OCI-LY1 (cell line): ENCODE measurements at regions not wholly inside any gene's neighbourhood (a gene's known extent, or its start where the extent isn't known, plus 50 kb on each side); places are given as distances from the start of the nearest gene placed in this dataset.

Experiments used
- H2AFZ ChIP-seq: fragments of 200-600 bp; sonication (generic), shearing (Covaris generic); 2 replicates; pipeline ENCODE4 v1.6.0; 2014; ENCODE audit warnings: antibody characterized with exemption, mild to moderate bottlenecking, low read length
- H3F3A ChIP-seq: fragments of 200-600 bp; sonication (generic), shearing (Covaris generic); 2 replicates; pipeline ENCODE4 v1.6.0; 2014; ENCODE audit warnings: mild to moderate bottlenecking, antibody characterized with exemption, low read length, moderate library complexity; ENCODE audit not compliant: insufficient read depth
- H3K27ac ChIP-seq: fragments of 200-600 bp; sonication (generic); 2 replicates; pipeline ENCODE4 v1.5.1; 2014; ENCODE audit warnings: low read length, mixed run types, mild to moderate bottlenecking, low read depth; ENCODE audit not compliant: poor library complexity, severe bottlenecking
- H3K27me3 ChIP-seq: fragments of 200-600 bp; sonication (generic); 2 replicates; pipeline ENCODE4 v1.6.0; 2014; ENCODE audit warnings: antibody characterized with exemption, mild to moderate bottlenecking, low read length, moderate library complexity; ENCODE audit not compliant: insufficient read depth
- H3K36me3 ChIP-seq: fragments of 200-600 bp; sonication (generic); 2 replicates; pipeline ENCODE4 v1.6.1; 2014; ENCODE audit warnings: mild to moderate bottlenecking, antibody characterized with exemption, low read length, moderate library complexity, mixed read lengths; ENCODE audit not compliant: insufficient read depth
- H3K4me1 ChIP-seq: fragments of 200-600 bp; sonication (generic); 2 replicates; pipeline ENCODE4 v1.5.1; 2014; ENCODE audit warnings: mild to moderate bottlenecking, low read length, moderate library complexity; ENCODE audit not compliant: insufficient read depth, severe bottlenecking
- H3K4me2 ChIP-seq: fragments of 200-600 bp; sonication (generic), shearing (Covaris generic); 2 replicates; pipeline ENCODE4 v1.6.1; 2014; ENCODE audit warnings: low read length
- H3K4me3 ChIP-seq: fragments of 200-600 bp; sonication (generic); 2 replicates; pipeline ENCODE4 v1.5.1; 2014; ENCODE audit warnings: low read length, low read depth, mild to moderate bottlenecking, mixed read lengths; ENCODE audit not compliant: poor library complexity, severe bottlenecking
- H3K79me2 ChIP-seq: fragments of 200-600 bp; shearing (Covaris generic); 2 replicates; pipeline ENCODE4 v1.6.1; 2016; ENCODE audit warnings: mixed run types, low read length, mixed read lengths; ENCODE audit not compliant: insufficient read depth
- H3K9ac ChIP-seq: fragments of 200-600 bp; sonication (generic), shearing (Covaris generic); 2 replicates; pipeline ENCODE4 v1.6.1; 2014; ENCODE audit warnings: mild to moderate bottlenecking, low read length, mixed read lengths
- H3K9me2 ChIP-seq: fragments of 200-600 bp; sonication (generic), shearing (Covaris generic); 2 replicates; pipeline ENCODE4 v1.6.1; 2014; ENCODE audit warnings: low read depth, mild to moderate bottlenecking, low read length, mixed read lengths
- H3K9me3 ChIP-seq: fragments of 200-600 bp; shearing (Covaris generic); 2 replicates; pipeline ENCODE4 v1.6.1; 2014; ENCODE audit warnings: low read length, mixed read lengths
- H4K20me1 ChIP-seq: fragments of 200-600 bp; sonication (generic), shearing (Covaris generic); 2 replicates; pipeline ENCODE4 v1.6.0; 2016; ENCODE audit warnings: mild to moderate bottlenecking, low read length; ENCODE audit not compliant: insufficient read depth
- EZH2 ChIP-seq: fragments of 200-600 bp; sonication (generic), shearing (Covaris generic); IDR thresholded peaks from 2 replicates; pipeline ENCODE4 v1.8.0; 2017; ENCODE audit warnings: borderline replicate concordance, mixed run types, mild to moderate bottlenecking, antibody characterized with exemption, low read length, moderate library complexity, mixed read lengths
- TF ChIP-seq, protein P1 (sequence below): fragments of 200-600 bp; sonication (generic), shearing (Covaris generic); IDR thresholded peaks from 2 replicates; pipeline ENCODE4 v1.5.1; 2017; ENCODE audit warnings: mild to moderate bottlenecking, antibody characterized with exemption, low read length, moderate library complexity, mixed read lengths

DNA sequence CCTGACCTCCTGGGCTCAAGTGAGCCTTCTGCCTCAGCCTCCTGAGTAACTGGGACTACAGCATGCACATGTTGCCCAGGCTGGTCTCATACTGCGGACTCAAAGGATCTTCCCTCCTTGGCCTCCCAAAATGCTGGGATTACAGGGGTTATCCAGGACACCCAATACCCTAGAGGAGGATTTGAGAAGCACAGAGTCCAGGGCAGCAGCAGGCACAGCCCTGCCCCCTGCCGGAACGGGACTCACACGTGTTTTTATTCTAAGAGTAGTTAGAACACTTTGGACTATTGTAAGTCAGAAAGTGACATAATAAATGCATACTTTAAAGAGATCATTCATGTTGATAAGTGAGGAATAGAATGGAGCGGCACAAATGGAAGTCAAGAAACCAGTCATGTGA lies 80.2 kb downstream of the C6orf118 start:
- H3K79me2 ChIP-seq, result no peaks in the 10 kb centered on the region
- H3K4me2 ChIP-seq, result no peak overlapping the region
- H3K4me1 ChIP-seq, result no peaks in the 10 kb centered on the region
- H3K9ac ChIP-seq, result no peak overlapping the region
- no peaks in the 10 kb centered on the region for H4K20me1 ChIP-seq
- no peak overlapping the region for H3K27ac ChIP-seq
- no peak overlapping the region for H3K4me3 ChIP-seq
- no peaks in the 10 kb centered on the region for H3K36me3 ChIP-seq
- H3K27me3 ChIP-seq, result no peaks in the 10 kb centered on the region
- H3K9me3 ChIP-seq, result no peaks in the 10 kb centered on the region
- H3F3A ChIP-seq, result no peaks in the 10 kb centered on the region
- H3K9me2 ChIP-seq, result no peaks in the 10 kb centered on the region
- no peak for TF ChIP-seq EZH2
- TF ChIP-seq, protein P1, sequence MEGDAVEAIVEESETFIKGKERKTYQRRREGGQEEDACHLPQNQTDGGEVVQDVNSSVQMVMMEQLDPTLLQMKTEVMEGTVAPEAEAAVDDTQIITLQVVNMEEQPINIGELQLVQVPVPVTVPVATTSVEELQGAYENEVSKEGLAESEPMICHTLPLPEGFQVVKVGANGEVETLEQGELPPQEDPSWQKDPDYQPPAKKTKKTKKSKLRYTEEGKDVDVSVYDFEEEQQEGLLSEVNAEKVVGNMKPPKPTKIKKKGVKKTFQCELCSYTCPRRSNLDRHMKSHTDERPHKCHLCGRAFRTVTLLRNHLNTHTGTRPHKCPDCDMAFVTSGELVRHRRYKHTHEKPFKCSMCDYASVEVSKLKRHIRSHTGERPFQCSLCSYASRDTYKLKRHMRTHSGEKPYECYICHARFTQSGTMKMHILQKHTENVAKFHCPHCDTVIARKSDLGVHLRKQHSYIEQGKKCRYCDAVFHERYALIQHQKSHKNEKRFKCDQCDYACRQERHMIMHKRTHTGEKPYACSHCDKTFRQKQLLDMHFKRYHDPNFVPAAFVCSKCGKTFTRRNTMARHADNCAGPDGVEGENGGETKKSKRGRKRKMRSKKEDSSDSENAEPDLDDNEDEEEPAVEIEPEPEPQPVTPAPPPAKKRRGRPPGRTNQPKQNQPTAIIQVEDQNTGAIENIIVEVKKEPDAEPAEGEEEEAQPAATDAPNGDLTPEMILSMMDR, result peak; percentile 32
- no peak overlapping the region for H2AFZ ChIP-seq

DNA sequence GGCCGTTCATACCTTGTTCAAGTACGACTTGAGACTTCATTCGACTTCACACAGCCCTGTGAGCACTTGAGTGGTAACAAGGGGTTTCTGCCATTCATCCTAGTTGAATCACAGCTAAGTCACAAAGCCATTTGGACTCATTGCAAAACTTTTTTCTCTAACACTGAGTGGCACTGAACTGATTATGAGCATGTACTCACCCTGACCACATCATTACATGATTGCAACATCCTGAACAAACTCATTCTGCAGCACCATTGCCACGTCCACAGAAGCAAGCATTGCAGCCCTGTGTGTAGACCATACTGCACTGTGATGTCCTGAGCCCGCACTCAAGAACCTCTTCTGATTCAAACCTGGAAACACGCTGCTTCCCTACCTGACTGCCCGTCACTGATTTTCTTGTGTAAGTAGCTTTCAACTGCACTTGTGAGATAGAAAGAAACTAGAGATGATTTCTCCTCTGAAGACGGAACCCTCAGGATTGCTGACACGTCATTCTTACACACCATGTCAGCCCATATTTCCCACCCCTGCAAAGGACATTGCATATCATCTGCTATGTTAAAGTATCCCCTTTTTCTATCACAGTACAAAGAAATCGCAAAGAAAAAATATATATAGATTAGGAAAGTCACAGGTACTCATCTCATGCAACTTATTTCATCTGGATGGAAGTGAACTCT lies 81.6 kb downstream of the C6orf118 start:
- no peak overlapping the region for H2AFZ ChIP-seq
- H3K9me3 ChIP-seq, result no peaks in the 10 kb centered on the region
- H3K79me2 ChIP-seq, result no peaks in the 10 kb centered on the region
- H3K4me2 ChIP-seq, result no peak overlapping the region
- H3K4me1 ChIP-seq, result no peaks in the 10 kb centered on the region
- H3K27ac ChIP-seq, result no peak overlapping the region
- H3K9ac ChIP-seq, result no peak overlapping the region
- TF ChIP-seq EZH2, result no peak
- TF ChIP-seq, protein P1, result no peak
- H4K20me1 ChIP-seq, result no peaks in the 10 kb centered on the region
- no peaks in the 10 kb centered on the region for H3K9me2 ChIP-seq
- H3F3A ChIP-seq, result no peaks in the 10 kb centered on the region
- no peak overlapping the region for H3K4me3 ChIP-seq
- no peaks in the 10 kb centered on the region for H3K36me3 ChIP-seq
- H3K27me3 ChIP-seq, result no peaks in the 10 kb centered on the region

- Histone ChIP-seq H3K9me2 (no peaks in the 10 kb centered on the region), H3K79me2 (no peaks in the 10 kb centered on the region), H4K20me1 (no peaks in the 10 kb centered on the region), H3K9ac (no peak overlapping the region), H3F3A (no peaks in the 10 kb centered on the region), H3K4me3 (no peak overlapping the region), H3K4me1 (no peaks in the 10 kb centered on the region), H3K27me3 (no peaks in the 10 kb centered on the region), H2AFZ (no peak overlapping the region), H3K36me3 (no peaks in the 10 kb centered on the region), H3K4me2 (no peak overlapping the region), H3K9me3 (no peaks in the 10 kb centered on the region), H3K27ac (no peak overlapping the region)
- TF ChIP-seq, protein P1, result no peak
- no peak for TF ChIP-seq EZH2
These were observed 85.7 kb downstream of the C6orf118 start for GRCh38 chr6:165223736-165224135.
